Anterior cingulate cortex (tissue), 58 donors: ENCODE measurements at regions not wholly inside any gene's neighbourhood (a gene's known extent, or its start where the extent isn't known, plus 50 kb on each side); places are given as distances from the start of the nearest gene placed in this dataset.
A peak's percentile ranks its signal among the peaks of the same experiment; 100 is the strongest.
"Not testable (repeated sequence)": the region's sequence is repeated elsewhere in the genome, so short reads cannot be mapped to it uniquely, and the experiment has no call there.

Source experiments
- DNase-seq, 58 donors: peaks; one replicate each; lab custom pipeline; 2025; lab: John Stamatoyannopoulos, UW

DNA sequence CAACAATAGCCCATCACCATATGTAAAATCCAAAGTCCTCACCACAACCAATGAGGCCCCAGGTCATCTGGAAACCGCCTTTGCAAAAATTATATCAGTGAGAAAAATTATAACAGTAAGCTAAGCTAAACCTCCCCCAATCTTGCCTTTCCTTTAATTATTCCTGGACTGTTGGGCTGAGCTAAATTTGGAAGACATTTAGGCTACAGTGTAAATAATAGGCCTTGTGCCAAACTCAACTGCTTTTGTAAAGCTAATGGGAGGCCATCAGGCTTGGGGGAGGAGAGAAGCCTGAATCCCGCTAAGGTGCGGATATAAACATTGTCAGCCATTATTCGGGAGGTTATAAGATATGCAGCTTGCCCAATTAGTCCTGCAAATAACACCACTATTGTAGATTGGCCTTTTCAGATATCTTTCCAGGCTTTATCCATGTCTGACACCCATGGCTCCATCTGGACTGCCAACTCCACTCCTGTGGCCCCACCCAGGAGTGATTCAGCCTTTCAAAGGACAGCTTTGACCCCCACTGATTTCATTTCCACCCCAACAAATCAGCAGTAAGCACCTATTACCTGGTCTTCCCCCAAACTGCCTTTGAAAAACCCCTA lies 53.0 kb upstream of the CA12 start:
- no peak for DNase-seq

DNA sequence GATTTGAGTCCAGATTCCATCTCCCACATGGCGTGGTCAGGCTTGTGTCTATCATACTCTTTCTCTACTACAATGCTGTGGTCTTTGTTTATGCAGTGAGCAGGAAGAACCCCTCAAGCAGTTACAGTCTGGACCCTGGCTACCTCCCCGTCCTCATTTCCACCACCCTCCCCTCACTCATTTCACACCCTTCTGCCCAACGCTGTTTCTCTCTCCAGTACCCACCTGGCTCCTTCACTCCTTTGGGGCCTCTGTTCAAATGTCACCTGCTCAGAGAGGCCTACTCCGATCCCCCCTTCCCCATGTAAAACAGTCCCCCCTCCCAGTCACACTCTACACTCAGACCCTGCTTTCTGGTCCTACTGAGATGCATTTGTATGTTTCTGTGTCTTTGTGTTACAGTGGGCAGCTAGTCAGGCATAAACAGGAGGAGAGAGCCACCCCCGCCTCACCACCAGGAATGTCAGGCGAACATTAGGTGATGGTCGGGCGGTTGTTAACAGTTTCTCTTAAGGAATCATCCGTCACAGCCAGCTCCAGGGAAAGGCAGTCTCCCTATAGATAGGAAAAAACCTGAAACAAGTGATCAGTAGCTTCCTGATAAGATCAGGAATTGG lies 53.7 kb upstream of the CA12 start:
- no peak for DNase-seq

DNA sequence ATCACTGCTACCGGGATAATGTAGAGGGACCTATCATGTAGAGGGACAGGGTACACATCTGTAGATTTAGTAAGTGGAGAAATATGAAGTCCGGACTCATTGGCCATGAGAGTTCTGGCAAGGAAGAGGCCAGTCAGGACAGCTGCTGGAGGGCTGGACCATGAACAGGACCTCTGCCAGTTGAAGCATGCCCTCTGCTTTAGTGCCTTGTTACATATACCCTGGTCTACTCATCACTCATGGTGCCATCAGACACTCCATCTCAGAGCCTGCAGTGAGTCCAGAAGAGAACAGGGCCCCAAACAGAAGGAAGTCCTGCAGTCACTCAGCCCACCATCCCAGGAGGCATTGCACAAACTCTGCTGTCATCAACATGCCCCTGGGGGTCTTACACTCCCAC lies 54.7 kb upstream of the CA12 start:
- no peak for DNase-seq

DNA sequence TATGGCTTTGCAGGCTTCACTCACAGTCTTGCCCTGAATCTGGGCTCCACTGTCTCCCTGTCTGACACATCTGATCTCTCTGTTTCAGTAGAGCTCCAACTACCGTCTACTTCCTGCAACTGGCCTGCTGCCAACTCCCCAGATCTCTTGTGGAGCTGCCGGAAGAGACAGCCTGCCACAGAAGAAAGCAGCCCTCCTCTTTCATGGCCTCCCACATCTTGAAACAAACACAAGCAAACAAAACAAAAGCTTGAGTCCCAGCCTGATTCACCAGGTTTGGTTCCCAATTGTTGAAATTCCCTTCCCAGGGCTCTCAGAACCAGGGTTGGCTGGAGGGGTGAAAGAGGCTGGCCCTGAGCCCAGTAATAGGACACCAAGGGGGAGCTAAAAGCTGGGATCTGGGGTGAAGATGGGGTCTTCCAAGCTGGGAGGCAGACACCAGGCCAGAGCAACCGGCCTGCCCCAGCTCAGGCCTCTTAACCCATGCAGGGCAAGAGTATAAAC lies 55.3 kb upstream of the CA12 start:
- peak in 53 of 58 donors; percentile 15 to 84 (median 56) for DNase-seq

DNA sequence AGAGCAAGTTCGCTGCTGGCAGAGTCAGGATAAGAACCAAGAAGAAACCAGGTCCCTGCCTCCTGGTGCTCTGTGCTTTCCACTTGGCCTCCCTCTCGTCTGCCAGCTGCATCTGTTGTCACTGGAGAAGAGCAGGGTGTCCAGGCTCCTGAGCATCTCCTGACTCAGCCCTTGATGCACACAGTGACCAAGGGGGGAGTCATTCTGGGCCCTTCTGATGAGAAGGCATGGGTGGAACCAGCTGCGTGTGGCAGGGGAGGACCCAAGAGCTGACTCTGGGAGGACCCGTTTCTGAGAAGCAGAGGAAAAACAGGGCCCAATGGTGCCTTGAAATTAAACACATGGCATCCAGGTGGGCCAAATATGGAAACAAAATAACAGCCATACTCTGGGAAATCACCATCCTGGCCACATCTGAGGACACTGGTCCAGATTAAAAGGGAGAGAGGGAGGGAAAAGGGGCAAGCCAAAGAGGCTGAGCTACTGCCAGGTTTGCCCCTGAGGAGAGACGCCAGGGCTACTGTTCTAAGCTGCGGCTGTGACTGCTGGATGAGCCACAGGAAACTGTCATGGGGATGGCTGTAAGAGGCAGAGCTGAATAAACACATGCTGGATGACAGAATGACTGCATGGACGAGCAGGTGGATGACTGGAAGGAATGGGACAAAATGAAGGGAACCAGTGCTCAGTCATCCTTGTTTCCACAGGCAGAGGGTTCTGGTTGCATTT lies 58.1 kb upstream of the CA12 start:
- DNase-seq, result no peak

DNA sequence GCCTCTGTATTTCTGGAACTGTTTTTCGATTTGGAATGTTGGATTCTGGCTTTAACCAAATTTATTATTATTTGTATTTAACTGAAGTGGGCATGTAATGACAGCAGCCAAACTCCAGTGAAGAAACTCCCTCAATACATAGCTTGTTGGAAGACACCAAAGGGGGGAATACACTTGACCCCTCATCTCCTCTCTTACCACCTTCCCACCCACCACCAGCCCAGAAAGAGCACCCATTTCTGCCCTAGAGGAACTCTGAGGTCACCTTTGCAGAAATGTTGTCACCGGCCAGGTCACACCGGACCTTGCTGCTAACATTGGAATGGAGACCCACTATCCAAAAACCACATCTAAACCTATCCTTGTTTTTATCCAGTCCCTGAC lies 58.6 kb upstream of the CA12 start:
- no peak for DNase-seq

DNA sequence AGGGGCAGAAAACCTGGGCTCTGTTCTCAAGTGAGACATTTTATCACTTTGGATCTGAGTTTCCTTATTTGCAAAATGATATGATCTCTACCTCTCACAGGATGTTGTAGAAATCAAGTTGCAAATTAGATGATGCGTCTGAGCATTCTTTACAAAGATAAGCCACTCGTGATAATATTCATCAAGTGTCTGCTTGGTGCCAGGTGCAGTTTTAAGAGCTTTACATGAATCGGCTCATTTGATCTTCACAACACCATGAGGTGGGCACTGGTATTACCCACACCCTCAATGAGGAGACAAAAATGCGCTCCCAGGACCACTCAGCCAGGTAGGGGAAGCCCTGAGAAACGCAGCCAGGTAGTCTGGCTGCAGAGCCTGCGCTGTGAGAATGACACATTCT lies 59.1 kb upstream of the CA12 start:
- DNase-seq, result no peak

DNA sequence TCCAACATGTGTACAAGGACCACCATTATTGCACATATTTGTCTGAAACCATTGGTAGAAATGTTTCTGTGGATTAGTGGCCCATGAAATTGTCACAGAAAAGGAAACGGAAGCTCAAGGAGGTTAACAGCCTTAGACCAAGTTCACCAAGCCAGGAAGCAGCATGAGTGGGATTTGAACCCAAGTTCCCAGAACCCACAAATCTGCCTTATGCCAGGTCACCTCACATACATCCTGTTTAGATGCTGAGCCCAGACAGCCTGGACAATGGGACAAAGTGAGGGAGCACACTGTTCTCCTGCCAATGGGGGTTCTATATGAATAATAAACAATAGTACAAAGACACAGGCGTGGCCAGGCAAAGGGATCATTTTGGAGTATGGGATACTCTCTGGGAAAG lies 59.6 kb upstream of the CA12 start:
- DNase-seq, result no peak

DNA sequence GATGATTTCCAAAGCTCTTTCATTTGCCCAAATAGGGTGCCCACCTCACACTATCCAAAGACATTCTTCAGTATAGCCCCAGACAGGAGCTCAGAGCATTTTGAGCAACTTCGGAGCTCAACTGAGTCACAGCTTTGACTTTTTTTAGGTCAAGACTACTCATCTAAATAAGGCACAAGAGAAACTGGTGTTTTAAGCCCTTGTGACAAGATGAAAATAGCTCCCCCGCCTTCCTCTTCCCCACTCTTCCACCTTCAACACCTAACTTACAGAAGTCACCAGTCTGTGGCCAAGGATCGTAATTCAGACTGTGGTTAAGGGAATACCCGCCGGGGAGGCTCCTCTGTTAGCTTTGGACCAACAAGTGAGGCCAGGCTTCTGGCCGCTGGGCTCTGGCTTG lies 60.4 kb upstream of the CA12 start:
- no peak for DNase-seq

DNA sequence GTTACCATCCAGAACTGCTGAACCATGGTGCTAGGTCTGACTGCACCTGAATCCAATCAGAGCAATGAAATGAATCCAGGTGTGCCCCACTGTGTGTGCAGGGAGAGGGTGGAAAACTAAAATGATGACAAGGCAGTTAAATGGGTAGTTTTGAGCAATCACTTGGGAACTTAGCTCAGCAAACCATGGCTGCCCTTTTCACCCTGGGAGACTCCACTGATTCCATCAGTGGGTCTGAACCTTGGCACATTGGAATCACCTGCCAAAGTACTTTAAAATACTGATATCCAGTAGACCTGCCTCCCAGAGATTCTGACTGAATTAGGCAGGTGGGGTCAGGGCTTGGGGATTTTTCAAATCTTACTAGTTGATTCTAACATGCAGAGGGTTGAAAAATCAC lies 59.8 kb upstream of the USP3 start:
- no peak for DNase-seq

DNA sequence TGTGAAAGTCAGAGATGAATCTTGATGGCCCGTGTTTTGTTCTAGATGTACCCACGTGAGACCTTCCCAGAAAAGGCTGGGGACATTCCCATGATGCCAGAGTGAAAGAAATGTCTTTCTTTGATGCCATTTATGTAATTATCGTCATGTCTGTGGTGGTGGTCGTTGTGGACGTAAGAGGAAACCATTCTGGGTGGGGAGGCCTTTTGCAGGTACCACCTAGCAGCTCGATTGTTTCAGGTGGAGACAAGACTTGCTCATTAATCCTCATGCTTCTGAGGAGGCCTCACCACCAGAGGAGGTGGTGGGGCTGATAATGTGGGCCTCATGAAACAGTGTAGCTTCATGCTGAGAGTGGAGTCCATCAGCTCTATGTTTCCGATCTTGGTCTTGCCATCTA lies 58.1 kb upstream of the USP3 start:
- DNase-seq, result no peak

DNA sequence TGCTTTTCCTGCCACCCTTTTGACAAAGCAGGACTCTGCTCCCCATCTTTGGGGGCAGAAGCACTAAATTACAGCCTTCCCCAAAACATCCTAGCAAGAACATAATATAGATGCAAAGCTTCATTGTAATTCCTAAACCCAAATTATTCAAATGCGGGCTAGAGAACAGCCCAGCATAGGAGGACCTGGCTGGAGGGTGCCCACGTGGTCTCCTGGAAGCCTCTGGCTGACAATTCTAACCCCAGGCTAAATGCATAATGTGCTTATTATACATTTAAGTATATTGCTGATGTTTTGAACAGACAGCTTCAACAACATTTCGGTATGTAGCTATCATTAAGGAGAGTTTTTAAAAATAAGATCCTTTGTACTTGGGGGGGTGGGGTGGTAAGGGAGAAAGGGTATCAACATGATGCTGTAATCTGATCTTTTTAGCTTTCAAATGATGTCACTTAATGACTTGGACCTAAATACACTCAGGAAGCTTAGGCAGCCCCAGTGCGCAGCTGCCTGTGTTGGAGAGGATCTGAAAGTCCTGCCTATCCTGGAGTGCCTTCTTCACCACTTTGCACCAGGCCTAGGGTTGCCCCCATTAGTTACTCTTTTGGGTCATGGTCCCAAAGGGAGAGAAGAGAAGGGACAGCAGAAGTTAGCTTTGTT lies 57.2 kb upstream of the USP3 start:
- DNase-seq, result no peak

DNA sequence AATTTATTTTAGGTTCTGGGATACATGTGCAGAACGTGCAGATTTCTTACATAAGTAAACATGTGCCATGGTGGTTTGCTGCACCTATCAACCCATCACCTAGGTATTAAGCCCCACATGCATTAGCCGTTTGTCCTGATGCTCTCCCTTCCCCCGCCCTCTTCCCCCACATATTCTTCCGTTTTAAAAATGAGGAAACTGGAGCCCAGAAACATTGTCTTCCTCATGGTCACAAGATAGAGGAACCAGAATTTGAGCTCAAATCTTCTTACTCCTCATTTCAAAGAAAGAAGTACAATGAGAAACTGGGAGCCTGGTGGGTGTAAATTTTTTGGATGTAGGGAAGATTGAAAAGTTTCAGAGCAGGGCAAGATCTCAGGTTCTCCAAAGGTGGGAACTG lies 56.1 kb upstream of the USP3 start:
- DNase-seq, result no peak

DNA sequence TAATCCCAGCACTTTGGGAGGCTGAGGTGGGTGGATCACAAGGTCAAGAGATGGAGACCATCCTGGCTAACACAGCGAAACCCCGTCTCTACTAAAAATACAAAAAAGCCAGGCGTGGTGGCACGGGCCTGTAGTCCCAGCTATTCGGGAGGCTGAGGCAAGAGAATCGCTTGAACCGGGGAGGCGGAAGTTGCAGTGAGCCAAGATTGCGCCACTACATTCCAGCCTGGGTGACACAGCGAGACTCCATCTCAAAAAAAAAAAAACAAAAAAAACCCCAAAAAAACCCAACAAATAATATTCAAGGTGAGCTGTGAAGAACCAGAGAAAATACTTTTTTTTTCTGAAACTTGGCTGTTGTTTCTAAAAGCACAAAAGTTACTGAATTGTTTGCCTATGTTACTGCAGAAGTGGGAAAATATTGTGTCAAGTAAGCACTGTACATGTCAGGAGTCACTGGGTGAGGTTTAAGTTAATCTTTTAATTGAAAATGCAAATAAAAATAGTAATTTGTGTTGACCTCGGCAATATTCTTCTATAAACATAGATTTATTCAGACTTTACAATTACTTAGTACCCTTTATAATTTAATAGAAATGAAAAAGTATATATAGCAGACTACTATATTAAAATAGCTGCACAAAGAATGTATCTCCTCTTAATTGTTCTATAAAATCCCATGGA lies 55.4 kb upstream of the USP3 start:
- DNase-seq, result not testable (repeated sequence)

DNA sequence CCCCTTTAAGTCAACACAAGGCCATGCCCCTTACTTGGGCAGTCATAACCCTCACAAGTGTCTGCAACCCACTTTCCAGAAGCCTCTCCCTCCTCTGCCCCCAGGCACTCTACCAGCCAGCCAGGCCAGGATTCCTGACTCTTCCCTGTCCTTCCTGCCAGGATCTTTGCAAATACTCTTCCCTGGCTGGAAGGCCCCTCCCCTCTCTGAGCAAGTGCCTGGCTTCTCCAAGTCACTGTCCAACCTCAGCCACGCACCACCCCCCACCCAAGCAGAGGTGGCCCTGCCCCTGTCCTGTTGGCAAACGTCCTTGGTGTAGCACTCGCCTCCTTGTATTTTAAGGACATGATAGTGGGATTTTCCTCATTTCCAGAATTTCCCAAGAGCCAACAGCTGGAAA lies 54.7 kb upstream of the USP3 start:
- no peak for DNase-seq

DNA sequence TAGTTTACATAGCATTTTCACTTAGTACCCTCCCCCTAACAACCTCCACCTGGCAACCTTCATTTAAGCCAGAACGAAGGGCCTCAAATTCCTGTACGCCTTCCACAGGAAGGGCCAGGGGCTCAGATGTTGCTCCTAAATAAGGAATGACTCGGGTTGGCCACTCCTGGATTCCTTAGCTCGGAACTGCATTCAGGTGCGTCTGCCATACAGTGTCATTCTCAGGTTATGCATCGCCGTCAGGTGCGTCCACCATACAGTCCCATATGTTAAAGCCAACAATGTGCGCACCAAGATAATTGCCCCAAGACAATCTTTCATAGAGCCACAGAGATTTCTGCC lies 53.5 kb upstream of the USP3 start:
- DNase-seq, result no peak

DNA sequence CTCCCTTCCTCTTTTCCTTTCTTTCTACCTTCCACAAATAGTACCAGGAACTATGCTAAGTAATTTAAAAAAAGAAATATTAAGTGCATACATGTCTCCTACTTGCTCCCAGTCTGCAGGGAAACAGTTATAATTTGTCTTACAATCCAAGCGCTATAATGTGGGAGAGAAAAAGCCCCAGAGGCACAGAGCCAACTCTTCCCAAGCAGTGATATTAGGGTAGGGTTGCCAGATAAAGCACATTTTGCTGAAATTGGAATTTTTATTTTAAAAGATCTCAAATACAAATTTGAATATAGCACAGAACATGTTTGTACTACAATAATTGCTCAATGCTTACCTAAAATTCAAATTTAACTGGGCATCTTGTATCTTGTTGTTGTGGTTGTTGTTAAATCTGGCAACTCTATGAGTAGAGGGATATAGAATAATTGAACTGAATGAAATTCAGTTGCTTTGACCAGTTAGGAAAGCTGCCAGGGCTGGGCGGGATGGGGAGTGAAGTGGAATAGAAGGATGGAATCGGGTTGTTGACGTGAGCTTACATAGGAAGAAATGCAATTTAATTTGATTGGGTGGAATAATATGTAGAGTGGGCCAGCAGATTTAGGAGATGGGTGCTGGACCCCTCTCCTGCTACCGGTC lies 52.6 kb upstream of the USP3 start:
- DNase-seq, result no peak

DNA sequence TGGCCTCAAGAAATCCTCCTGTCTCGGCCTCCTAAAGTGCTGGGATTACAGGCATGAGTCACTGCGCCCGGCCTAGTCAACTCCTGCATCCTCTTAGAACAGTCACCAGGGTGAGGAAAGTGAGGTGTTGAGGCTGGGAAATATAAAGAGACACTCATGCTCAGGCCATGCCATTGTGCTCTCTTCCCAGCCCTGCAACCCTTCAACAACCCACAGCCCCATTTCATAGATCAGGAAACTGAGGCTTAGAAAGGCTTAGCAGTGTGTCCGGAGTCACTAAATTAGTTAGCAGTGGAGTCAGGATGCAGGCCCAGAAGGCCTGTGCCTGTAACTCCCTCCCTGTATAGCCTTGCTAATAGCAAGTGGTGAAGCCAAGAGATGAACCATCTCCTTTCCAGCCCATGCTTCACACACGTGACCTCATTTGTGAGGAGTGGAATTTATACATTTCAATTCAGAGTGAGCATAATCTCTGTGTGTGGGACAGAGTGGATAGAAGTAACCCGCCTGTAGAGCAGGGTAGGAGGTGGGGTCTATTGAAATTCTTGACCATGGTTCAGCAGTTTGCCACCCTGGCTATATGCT lies 51.7 kb upstream of the USP3 start:
- no peak for DNase-seq

DNA sequence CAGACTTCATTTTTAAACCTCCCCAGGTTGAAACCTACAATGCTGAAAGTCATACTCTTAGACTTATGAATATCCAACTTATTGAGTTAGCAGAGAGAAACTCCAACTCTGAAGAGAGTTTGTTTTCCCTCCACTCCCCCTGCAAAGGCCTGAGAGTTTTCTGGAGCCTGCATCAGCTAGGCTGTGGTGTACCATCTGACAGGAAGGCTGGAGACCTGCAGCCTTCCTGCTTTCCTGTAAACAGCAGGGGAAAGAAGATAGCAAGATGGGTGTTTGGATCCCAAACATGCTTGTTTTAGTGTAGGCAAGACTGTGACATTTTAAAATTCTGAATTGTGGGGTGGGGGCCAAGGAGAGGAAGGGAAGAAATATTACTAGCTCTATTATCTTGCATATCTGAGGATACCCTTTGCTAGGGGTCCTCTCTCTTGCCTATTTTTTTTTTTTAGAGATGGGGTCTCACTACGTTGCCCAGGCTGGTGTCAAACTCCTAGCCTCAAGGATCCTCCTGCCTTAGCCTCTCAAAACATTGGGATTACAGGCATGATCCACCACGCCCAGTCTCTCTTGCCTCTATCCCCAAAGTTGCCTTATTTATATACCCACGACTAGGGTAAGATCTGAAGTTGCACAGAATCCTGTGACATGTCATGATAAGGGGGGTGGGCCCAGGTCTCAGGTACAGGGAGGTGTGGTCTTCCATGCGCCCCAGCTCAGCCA lies 51.0 kb upstream of the USP3 start:
- no peak for DNase-seq
